Thoracic aorta (tissue), 2 donors: ENCODE measurements at regions not wholly inside any gene's neighbourhood (a gene's known extent, or its start where the extent isn't known, plus 50 kb on each side); places are given as distances from the start of the nearest gene placed in this dataset.

Experiments used
- ATAC-seq: fragments of 150-250 bp; one replicate; pipeline ENCODE4 v1.8.0; 2017; ENCODE audit warnings: low read depth; ENCODE audit not compliant: insufficient number of reproducible peaks, low FRiP score
- DNase-seq: peaks from one replicate; pipeline ENCODE4 v3.0.0-alpha.2; 2020; ENCODE audit warnings: low spot score
- H3K27ac ChIP-seq, 2 donors: fragments of 200-600 bp; sonication (generic); 1 replicate in 1 of 2; 2 replicates in 1 of 2; pipeline ENCODE4 v1.5.1; 2016; ENCODE audit warnings: mild to moderate bottlenecking in 2 of 2, moderate library complexity in 2 of 2
- H3K27me3 ChIP-seq: fragments of 200-600 bp; sonication (generic); replicated peaks from 2 replicates; pipeline ENCODE4 v1.6.0; 2016; ENCODE audit warnings: mild to moderate bottlenecking; ENCODE audit not compliant: insufficient read depth
- H3K36me3 ChIP-seq: fragments of 200-600 bp; sonication (generic); one replicate; pipeline ENCODE4 v1.5.1; 2016
- H3K4me1 ChIP-seq, 2 donors: fragments of 200-600 bp; sonication (generic); 1 replicate in 1 of 2; 2 replicates in 1 of 2; pipeline versions ENCODE4 v1.5.1 to v1.6.0; 2016; ENCODE audit warnings: low read depth in 2 of 2, mild to moderate bottlenecking in 1 of 2; ENCODE audit not compliant: control insufficient read depth in 1 of 2
- H3K4me3 ChIP-seq: fragments of 200-600 bp; sonication (generic); 2 replicates; pipeline ENCODE4 v1.5.1; 2016; ENCODE audit warnings: mild to moderate bottlenecking
- H3K9me3 ChIP-seq: fragments of 200-600 bp; sonication (generic); 2 replicates; pipeline ENCODE4 v1.5.1; 2016
- CTCF ChIP-seq: fragments of 200-600 bp; sonication (generic); IDR thresholded peaks from one replicate; pipeline ENCODE4 v1.5.1; 2019; ENCODE audit warnings: antibody characterized with exemption

GRCh38 chr7:31445686-31446355 lies 68.1 kb upstream of the ITPRID1 start:
- H3K27me3 ChIP-seq: no peaks in the 10 kb centered on the region
- DNase-seq (no peak), ATAC-seq (no peak)
- H3K9me3 ChIP-seq: no peaks in the 10 kb centered on the region
- H3K4me1 ChIP-seq: no peaks in the 10 kb centered on the region
- H3K27ac ChIP-seq: no peak overlapping the region
- no peak for TF ChIP-seq CTCF
- H3K4me3 ChIP-seq: no peak overlapping the region
- H3K36me3 ChIP-seq: no peaks in the 10 kb centered on the region

- Histone ChIP-seq H3K4me1 (no peaks in the 10 kb centered on the region), H3K36me3 (no peaks in the 10 kb centered on the region), H3K27ac (no peak overlapping the region), H3K9me3 (no peaks in the 10 kb centered on the region), H3K27me3 (no peaks in the 10 kb centered on the region), H3K4me3 (no peak overlapping the region)
- ATAC-seq (no peak), DNase-seq (no peak)
- TF ChIP-seq CTCF: no peak
These were observed 65.2 kb upstream of the ITPRID1 start for GRCh38 chr7:31448649-31449048.

GRCh38 chr7:31455844-31456243 lies 58.0 kb upstream of the ITPRID1 start:
- Histone ChIP-seq H3K36me3 (no peaks in the 10 kb centered on the region), H3K4me3 (no peak overlapping the region), H3K9me3 (no peaks in the 10 kb centered on the region), H3K27me3 (no peaks in the 10 kb centered on the region), H3K27ac (no peak overlapping the region), H3K4me1 (no peaks in the 10 kb centered on the region)
- TF ChIP-seq CTCF: no peak
- DNase-seq (no peak), ATAC-seq (no peak)

- H3K27ac ChIP-seq: no peak overlapping the region
- H3K4me1 ChIP-seq: no peaks in the 10 kb centered on the region
- no peak overlapping the region for H3K4me3 ChIP-seq
- no peak for TF ChIP-seq CTCF
- ATAC-seq: no peak
- H3K27me3 ChIP-seq: no peaks in the 10 kb centered on the region
- H3K36me3 ChIP-seq: no peaks in the 10 kb centered on the region
- no peaks in the 10 kb centered on the region for H3K9me3 ChIP-seq
- no peak for DNase-seq
These were observed 57.1 kb upstream of the ITPRID1 start for GRCh38 chr7:31456646-31457368.

- no peak for TF ChIP-seq CTCF
- H3K9me3 ChIP-seq: no peaks in the 10 kb centered on the region
- no peaks in the 10 kb centered on the region for H3K4me1 ChIP-seq
- no peaks in the 10 kb centered on the region for H3K36me3 ChIP-seq
- no peaks in the 10 kb centered on the region for H3K27me3 ChIP-seq
- DNase-seq (no peak), ATAC-seq (no peak)
- H3K27ac ChIP-seq: no peak overlapping the region
- H3K4me3 ChIP-seq: no peak overlapping the region
These were observed 56.3 kb upstream of the ITPRID1 start for GRCh38 chr7:31457551-31457950.
